HepG2 (cell line): ENCODE measurements at regions not wholly inside any gene's neighbourhood (a gene's known extent, or its start where the extent isn't known, plus 50 kb on each side); places are given as distances from the start of the nearest gene placed in this dataset.

ENCODE experiments used
- ATF7-NPFF ChIP-seq: sonication (generic); formaldehyde crosslinking; IDR thresholded peaks from 2 replicates; pipeline ENCODE4 v1.8.1; 2023; ENCODE audit warnings: mild to moderate bottlenecking, low read depth, missing genetic modification reagents, moderate library complexity
- CEBPG ChIP-seq: IDR thresholded peaks from 2 replicates; pipeline ENCODE4 v1.6.1; 2016
- KLF6 ChIP-seq: IDR thresholded peaks from 2 replicates; pipeline ENCODE4 v1.8.0; 2016; ENCODE audit warnings: missing biosample characterization, missing genetic modification reagents
- MED1 ChIP-seq: sonication (generic); formaldehyde crosslinking; IDR thresholded peaks from 2 replicates; pipeline ENCODE4 v1.4.0; 2020; ENCODE audit warnings: missing genetic modification reagents
- NR1H2 ChIP-seq: sonication (generic); formaldehyde crosslinking; IDR thresholded peaks from 2 replicates; pipeline ENCODE4 v1.8.1; 2022; ENCODE audit warnings: low read depth, missing genetic modification reagents, borderline replicate concordance
- POLR2A ChIP-seq, 2 experiments: IDR thresholded peaks; 2 replicates each; pipeline ENCODE4 v1.6.1; 2011; ENCODE audit warnings: low read depth in 2 of 2, low read length in 2 of 2, mild to moderate bottlenecking in 1 of 2, moderate library complexity in 1 of 2; ENCODE audit not compliant: insufficient read depth in 1 of 2
- REST ChIP-seq, 2 experiments: IDR thresholded peaks; 2 replicates each; pipeline ENCODE4 v1.6.1; 2011 to 2012; ENCODE audit warnings: low read length in 2 of 2, borderline replicate concordance in 1 of 2, low read depth in 1 of 2, mild to moderate bottlenecking in 1 of 2, moderate library complexity in 1 of 2
- TAF1 ChIP-seq: sonication (generic); formaldehyde crosslinking; IDR thresholded peaks from 2 replicates; pipeline ENCODE4 v1.4.0; 2020; ENCODE audit warnings: missing genetic modification reagents
- ZFY ChIP-seq: sonication (generic); formaldehyde crosslinking; IDR thresholded peaks from 2 replicates; pipeline ENCODE4 v1.4.0; 2020; ENCODE audit warnings: missing genetic modification reagents
- ZNF224 ChIP-seq: sonication (generic); formaldehyde crosslinking; IDR thresholded peaks from 2 replicates; pipeline ENCODE4 v1.5.0; 2020; ENCODE audit warnings: mild to moderate bottlenecking, missing genetic modification reagents
- ZNF280D ChIP-seq: sonication (generic); formaldehyde crosslinking; IDR thresholded peaks from 2 replicates; pipeline ENCODE4 v1.5.1; 2020; ENCODE audit warnings: mild to moderate bottlenecking, missing genetic modification reagents

DNA sequence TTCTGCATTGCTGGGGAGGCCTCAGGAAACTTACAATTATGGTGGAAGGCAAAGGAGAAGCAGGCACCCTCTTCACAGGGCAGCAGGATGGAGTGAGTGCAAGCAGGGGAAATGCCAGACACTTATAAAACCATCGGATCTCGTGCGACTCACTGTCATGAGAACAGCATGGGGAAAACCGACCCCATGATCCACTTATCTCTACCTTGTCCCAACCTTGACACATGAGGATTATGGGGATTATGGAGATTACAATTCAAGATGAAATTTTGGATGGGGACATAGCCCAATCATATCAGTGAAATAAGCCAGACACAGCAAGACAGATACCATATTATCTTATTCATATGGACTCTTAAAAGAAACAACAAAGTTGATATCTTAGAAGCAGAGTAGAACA, 134.9 kb downstream of the C4orf33 start:
- TF ChIP-seq POLR2A (IDR thresholded peaks at IDR 0.05; ENCODE audit: insufficient read depth in 1 of 2, low read depth in 2 of 2, low read length in 2 of 2) (no peak), NR1H2 (CRISPR knock-in tag) (no peak), MED1 (CRISPR knock-in tag) (no peak), CEBPG (CRISPR knock-in tag) (no peak), TAF1 (CRISPR knock-in tag) (no peak), ZNF280D (CRISPR knock-in tag) (no peak), ZNF224 (CRISPR knock-in tag) (no peak), ATF7-NPFF (CRISPR knock-in tag) (no peak), KLF6 (no peak), REST (IDR thresholded peaks at IDR 0.05; ENCODE audit: borderline replicate concordance in 1 of 2, low read depth in 1 of 2, low read length in 2 of 2) (no peak), ZFY (CRISPR knock-in tag) (no peak)
